K562 (cell line): ENCODE measurements at regions not wholly inside any gene's neighbourhood (a gene's known extent, or its start where the extent isn't known, plus 50 kb on each side); places are given as distances from the start of the nearest gene placed in this dataset.

Experiments used
- ARID2 ChIP-seq: fragments of 450-650 bp; IDR thresholded peaks from 2 replicates; pipeline ENCODE4 v1.6.1; 2017; ENCODE audit warnings: antibody characterized with exemption, mild to moderate bottlenecking
- BCOR ChIP-seq: fragments of 450-650 bp; IDR thresholded peaks from 2 replicates; pipeline ENCODE4 v1.6.1; 2016
- CBX3 ChIP-seq, 2 experiments: IDR thresholded peaks; 1 replicate in 1 of 2; 2 replicates in 1 of 2; pipeline ENCODE4 v1.6.1; 2012; ENCODE audit warnings: inconsistent platforms in 2 of 2, low read length in 2 of 2, borderline replicate concordance in 1 of 2, control low read depth in 1 of 2
- CREM ChIP-seq: IDR thresholded peaks from 2 replicates; pipeline ENCODE4 v1.6.1; 2014; ENCODE audit warnings: antibody characterized with exemption, low read depth
- DIDO1 ChIP-seq: fragments of 450-650 bp; IDR thresholded peaks from 2 replicates; pipeline ENCODE4 v1.6.1; 2016; ENCODE audit warnings: low read depth, missing biosample characterization, missing genetic modification characterization
- ERF ChIP-seq: fragments of 450-650 bp; formaldehyde crosslinking; IDR thresholded peaks from 2 replicates; pipeline ENCODE4 v1.4.0; 2020; ENCODE audit warnings: mild to moderate bottlenecking, mixed read lengths
- GATA2 ChIP-seq: sonication (generic); formaldehyde crosslinking; IDR thresholded peaks from 2 replicates; pipeline ENCODE4 v1.4.0; 2020; ENCODE audit warnings: mild to moderate bottlenecking, missing genetic modification reagents
- HNRNPK ChIP-seq: fragments of 200-400 bp; formaldehyde crosslinking; IDR thresholded peaks from one replicate; pipeline ENCODE4 v1.6.1; 2018; ENCODE audit warnings: mild to moderate bottlenecking, low read depth, low read length; ENCODE audit not compliant: poor library complexity, severe bottlenecking
- KDM1A ChIP-seq, 2 experiments: fragments of 450-650 bp; IDR thresholded peaks; 2 replicates each; pipeline ENCODE4 v1.6.1; 2016; ENCODE audit warnings: mild to moderate bottlenecking in 2 of 2
- MLX ChIP-seq, 2 experiments: fragments of 450-650 bp in 1 of 2; sonication (generic) in 1 of 2; formaldehyde crosslinking; conservative IDR thresholded peaks; 2 replicates each; pipeline versions ENCODE4 v1.4.0 to v1.8.1; 2020 to 2022; ENCODE audit warnings: mild to moderate bottlenecking in 1 of 2, missing genetic modification reagents in 1 of 2
- NCOA1 ChIP-seq: fragments of 450-650 bp; IDR thresholded peaks from 2 replicates; pipeline ENCODE4 v1.6.1; 2016; ENCODE audit warnings: low read depth
- NFATC3 ChIP-seq: fragments of 450-650 bp; IDR thresholded peaks from 2 replicates; pipeline ENCODE4 v1.6.1; 2017; ENCODE audit warnings: mild to moderate bottlenecking
- PHB ChIP-seq: fragments of 250-450 bp; sonication (Bioruptor Pico); IDR thresholded peaks from 2 replicates; pipeline ENCODE4 v1.5.0; 2021
- RBM39 ChIP-seq: fragments of 200-400 bp; formaldehyde crosslinking; optimal IDR thresholded peaks from 2 replicates; pipeline ENCODE3; 2018; ENCODE audit warnings: low read depth, low read length
- RCOR1 ChIP-seq, 2 experiments: IDR thresholded peaks; 2 replicates each; pipeline ENCODE4 v1.6.1; 2012; ENCODE audit warnings: low read depth in 2 of 2, low read length in 2 of 2, borderline replicate concordance in 1 of 2, improper control_type of control experiment in 1 of 2
- RFX1 ChIP-seq: fragments of 450-650 bp; IDR thresholded peaks from 2 replicates; pipeline ENCODE4 v1.6.1; 2016; ENCODE audit warnings: mild to moderate bottlenecking, moderate library complexity
- SIX5 ChIP-seq, 2 experiments: IDR thresholded peaks; 2 replicates each; pipeline ENCODE4 v1.6.1; 2011; ENCODE audit warnings: low read length in 2 of 2, borderline replicate concordance in 1 of 2, low read depth in 1 of 2, mild to moderate bottlenecking in 1 of 2, moderate library complexity in 1 of 2; ENCODE audit not compliant: insufficient read depth in 1 of 2
- TFAP4 ChIP-seq: sonication (generic); formaldehyde crosslinking; IDR thresholded peaks from 2 replicates; pipeline ENCODE4 v1.8.0; 2022; ENCODE audit warnings: missing genetic modification reagents, mild to moderate bottlenecking, moderate library complexity, borderline replicate concordance
- THRB ChIP-seq: fragments of 450-650 bp; formaldehyde crosslinking; conservative IDR thresholded peaks from 2 replicates; pipeline ENCODE4 v1.4.0; 2022; ENCODE audit warnings: mild to moderate bottlenecking, missing genetic modification characterization
- XRCC5 ChIP-seq: fragments of 200-400 bp; formaldehyde crosslinking; IDR thresholded peaks from 2 replicates; pipeline ENCODE4 v1.6.1; 2017; ENCODE audit warnings: low read depth, mild to moderate bottlenecking, low read length
- ZBTB49 ChIP-seq: sonication (generic); formaldehyde crosslinking; IDR thresholded peaks from 2 replicates; pipeline ENCODE4 v1.8.0; 2022; ENCODE audit warnings: missing genetic modification reagents, mild to moderate bottlenecking, borderline replicate concordance
- ZFP30 ChIP-seq: fragments of 250-450 bp; sonication (Bioruptor Pico); IDR thresholded peaks from 2 replicates; pipeline ENCODE4 v1.8.0; 2022; ENCODE audit warnings: moderate library complexity, mild to moderate bottlenecking, inconsistent platforms, borderline replicate concordance
- ZNF124 ChIP-seq: sonication (generic); formaldehyde crosslinking; IDR thresholded peaks from 2 replicates; pipeline ENCODE4 v1.8.1; 2022; ENCODE audit warnings: missing genetic modification reagents
- ZNF431 ChIP-seq: sonication (generic); formaldehyde crosslinking; IDR thresholded peaks from 2 replicates; pipeline ENCODE4 v1.8.0; 2022; ENCODE audit warnings: mild to moderate bottlenecking, missing genetic modification reagents
- ZNF507 ChIP-seq: conservative IDR thresholded peaks from 2 replicates; pipeline ENCODE4 v1.6.1; 2017; ENCODE audit warnings: missing genetic modification characterization, missing compliant biosample characterization
- ZNF699 ChIP-seq: fragments of 250-450 bp; sonication (Bioruptor Pico); IDR thresholded peaks from 2 replicates; pipeline ENCODE4 v1.8.0; 2021; ENCODE audit warnings: mild to moderate bottlenecking, moderate library complexity; ENCODE audit not compliant: insufficient replicate concordance
- ZNF778 ChIP-seq: fragments of 450-650 bp; formaldehyde crosslinking; IDR thresholded peaks from 2 replicates; pipeline ENCODE4 v1.4.0; 2020; ENCODE audit warnings: mild to moderate bottlenecking, moderate library complexity

- no peak for TF ChIP-seq PHB (CRISPR knock-in tag)
- no peak for TF ChIP-seq ARID2
- no peak for TF ChIP-seq NCOA1
- no peak for TF ChIP-seq ZBTB49
- no peak for TF ChIP-seq ZNF507 (tag)
- no peak for TF ChIP-seq ERF (CRISPR knock-in tag)
- no peak for TF ChIP-seq SIX5 (IDR thresholded peaks at IDR 0.05; ENCODE audit: borderline replicate concordance in 1 of 2, insufficient read depth in 1 of 2, low read depth in 1 of 2, low read length in 2 of 2)
- no peak for TF ChIP-seq DIDO1 (tag)
- TF ChIP-seq XRCC5, result no peak
- TF ChIP-seq NFATC3, result no peak
- peak; percentile 92 for TF ChIP-seq TFAP4 (CRISPR knock-in tag)
- TF ChIP-seq RCOR1 (IDR thresholded peaks at IDR 0.05; ENCODE audit: borderline replicate concordance in 1 of 2, low read depth in 2 of 2, low read length in 2 of 2), result peak in 1 of 2 experiments; percentile 71; a peak in 1 of 4 replicates
- TF ChIP-seq ZNF778 (CRISPR knock-in tag), result no peak
- peak in 1 of 2 experiments; percentile 51; a peak in 1 of 4 replicates for TF ChIP-seq KDM1A (IDR thresholded peaks at IDR 0.05)
- no peak for TF ChIP-seq RBM39
- TF ChIP-seq ZNF124 (CRISPR knock-in tag), result no peak
- TF ChIP-seq ZNF699 (CRISPR knock-in tag), result no peak
- TF ChIP-seq BCOR, result no peak
- TF ChIP-seq CBX3 (IDR thresholded peaks at IDR 0.05; ENCODE audit: borderline replicate concordance in 1 of 2, low read length in 2 of 2), result peak in 1 of 2 experiments; percentile 46; a peak in 1 of 3 replicates
- TF ChIP-seq MLX (CRISPR knock-in tag; conservative IDR thresholded peaks at IDR 0.05), result no peak
- TF ChIP-seq HNRNPK, result no peak
- no peak for TF ChIP-seq RFX1
- TF ChIP-seq ZFP30 (CRISPR knock-in tag), result no peak
- peak; percentile 23; the same call in 1 of the 2 replicates for TF ChIP-seq ZNF431
- no peak for TF ChIP-seq THRB (CRISPR knock-in tag)
- TF ChIP-seq GATA2 (CRISPR knock-in tag), result no peak
- TF ChIP-seq CREM, result no peak
Measured at GRCh38 chr6:14981960-14982359, 263.9 kb upstream of the JARID2 start (continued).
